ENCODE measurements at regions not wholly inside any gene's neighbourhood (a gene's known extent, or its start where the extent isn't known, plus 50 kb on each side); places are given as distances from the start of the nearest gene placed in this dataset.

GRCh38 chr13:110811771-110812120, 98.2 kb downstream of the ING1 start:
- peaks cover 37% of the 10 kb centered on the region for H3K27me3 ChIP-seq (ENCODE audit: insufficient read depth, low read length)
- H3K79me2 ChIP-seq (ENCODE audit: insufficient read depth, low read length): no peaks in the 10 kb centered on the region
- H3K9me3 ChIP-seq (ENCODE audit: low read depth, low read length): no peaks in the 10 kb centered on the region
- H3K27ac ChIP-seq (ENCODE audit: low read depth, low read length): no peak overlapping the region
- H4K20me1 ChIP-seq (ENCODE audit: insufficient read depth, low read length): no peaks in the 10 kb centered on the region
- no peak overlapping the region for H2AFZ ChIP-seq (ENCODE audit: low read length)
- H3K4me1 ChIP-seq (ENCODE audit: insufficient read depth, low read length): no peaks in the 10 kb centered on the region
- H3K4me3 ChIP-seq (ENCODE audit: insufficient read depth, low read length): no peak overlapping the region
- no peak overlapping the region for H3K4me2 ChIP-seq (ENCODE audit: insufficient read depth, low read length)
- no peaks in the 10 kb centered on the region for H3K36me3 ChIP-seq (ENCODE audit: insufficient read depth, low read length)
- DNase-seq (ENCODE audit: insufficient read length, low spot score, missing footprints): no peak
- no peak for TF ChIP-seq CTCF (IDR thresholded peaks at IDR 0.05; ENCODE audit: extremely low read depth, low read depth, low read length)

- no peaks in the 10 kb centered on the region for H3K79me2 ChIP-seq (ENCODE audit: insufficient read depth, low read length)
- no peak overlapping the region for H3K27ac ChIP-seq (ENCODE audit: low read depth, low read length)
- no peaks in the 10 kb centered on the region for H3K4me1 ChIP-seq (ENCODE audit: insufficient read depth, low read length)
- peak overlapping the region; percentile 58 for H3K4me3 ChIP-seq (ENCODE audit: insufficient read depth, low read length)
- H4K20me1 ChIP-seq (ENCODE audit: insufficient read depth, low read length): no peaks in the 10 kb centered on the region
- peak; percentile 5 for TF ChIP-seq CTCF (IDR thresholded peaks at IDR 0.05; ENCODE audit: extremely low read depth, low read depth, low read length)
- H3K27me3 ChIP-seq (ENCODE audit: insufficient read depth, low read length): peaks cover 33% of the 10 kb centered on the region
- H3K9me3 ChIP-seq (ENCODE audit: low read depth, low read length): no peaks in the 10 kb centered on the region
- H2AFZ ChIP-seq (ENCODE audit: low read length): peak overlapping the region; percentile 80
- H3K36me3 ChIP-seq (ENCODE audit: insufficient read depth, low read length): no peaks in the 10 kb centered on the region
- peak; percentile 84 for DNase-seq (ENCODE audit: insufficient read length, low spot score, missing footprints)
- peak overlapping the region; percentile 73 for H3K4me2 ChIP-seq (ENCODE audit: insufficient read depth, low read length)
Measured at GRCh38 chr13:110812121-110812868, 98.8 kb downstream of the ING1 start.

- TF ChIP-seq CTCF (IDR thresholded peaks at IDR 0.05; ENCODE audit: extremely low read depth, low read depth, low read length): peak; percentile 4
- Histone ChIP-seq H3K36me3 (ENCODE audit: insufficient read depth, low read length) (no peaks in the 10 kb centered on the region), H3K9me3 (ENCODE audit: low read depth, low read length) (no peaks in the 10 kb centered on the region), H3K27me3 (ENCODE audit: insufficient read depth, low read length) (peaks cover 32% of the 10 kb centered on the region), H3K4me1 (ENCODE audit: insufficient read depth, low read length) (no peaks in the 10 kb centered on the region), H2AFZ (ENCODE audit: low read length) (peak overlapping the region; percentile 80), H4K20me1 (ENCODE audit: insufficient read depth, low read length) (no peaks in the 10 kb centered on the region), H3K4me2 (ENCODE audit: insufficient read depth, low read length) (peak overlapping the region; percentile 73), H3K27ac (ENCODE audit: low read depth, low read length) (no peak overlapping the region), H3K79me2 (ENCODE audit: insufficient read depth, low read length) (no peaks in the 10 kb centered on the region), H3K4me3 (ENCODE audit: insufficient read depth, low read length) (peak overlapping the region; percentile 58)
- no peak for DNase-seq (ENCODE audit: insufficient read length, low spot score, missing footprints)
Measured at GRCh38 chr13:110812869-110813645, 99.6 kb downstream of the ING1 start.
